ENCODE measurements at regions not wholly inside any gene's neighbourhood (a gene's known extent, or its start where the extent isn't known, plus 50 kb on each side); places are given as distances from the start of the nearest gene placed in this dataset.

- DNase-seq = no peak
These were observed 348.8 kb upstream of the POU3F2 start for GRCh38 chr6:98485593-98485992.

GRCh38 chr6:98486057-98486456 lies 348.3 kb upstream of the POU3F2 start:
- DNase-seq = no peak

- no peak for DNase-seq
These were observed 346.8 kb upstream of the POU3F2 start for GRCh38 chr6:98487612-98488011.

- DNase-seq = no peak
These were observed 336.1 kb upstream of the POU3F2 start for GRCh38 chr6:98498144-98498775.

GRCh38 chr6:98498866-98499265 lies 335.5 kb upstream of the POU3F2 start:
- DNase-seq = no peak

DNA sequence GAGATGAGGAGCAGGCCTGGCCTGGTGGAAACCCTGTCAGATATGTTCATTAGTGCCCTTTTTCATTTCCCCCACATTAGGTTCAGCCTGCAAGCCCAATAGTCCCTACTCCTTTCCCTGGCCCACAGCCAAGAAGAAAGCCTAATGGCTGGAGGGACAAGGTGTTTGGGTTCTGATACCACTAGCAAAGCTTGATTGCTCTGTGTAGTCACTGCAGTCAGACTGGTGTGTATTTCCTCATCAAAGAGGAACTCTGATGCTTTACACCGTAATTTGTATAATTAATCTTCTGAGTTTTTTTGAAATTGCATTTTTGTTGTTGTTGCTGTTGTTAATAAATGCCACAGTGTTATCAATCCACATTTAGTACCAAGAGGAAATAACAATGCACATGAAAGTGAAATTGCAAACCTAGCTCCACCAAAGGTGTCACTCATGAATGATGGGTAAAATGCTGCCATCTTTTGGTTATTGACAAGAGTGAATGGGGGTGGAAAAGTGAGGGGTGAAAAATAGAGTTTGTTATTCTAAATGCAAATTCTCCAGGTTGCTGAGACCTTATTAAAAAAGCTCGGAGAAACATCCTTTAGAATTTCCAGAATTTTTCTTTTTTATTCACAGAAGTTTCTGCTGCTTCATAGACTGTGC lies 320.2 kb upstream of the POU3F2 start:
- no peak for DNase-seq

DNA sequence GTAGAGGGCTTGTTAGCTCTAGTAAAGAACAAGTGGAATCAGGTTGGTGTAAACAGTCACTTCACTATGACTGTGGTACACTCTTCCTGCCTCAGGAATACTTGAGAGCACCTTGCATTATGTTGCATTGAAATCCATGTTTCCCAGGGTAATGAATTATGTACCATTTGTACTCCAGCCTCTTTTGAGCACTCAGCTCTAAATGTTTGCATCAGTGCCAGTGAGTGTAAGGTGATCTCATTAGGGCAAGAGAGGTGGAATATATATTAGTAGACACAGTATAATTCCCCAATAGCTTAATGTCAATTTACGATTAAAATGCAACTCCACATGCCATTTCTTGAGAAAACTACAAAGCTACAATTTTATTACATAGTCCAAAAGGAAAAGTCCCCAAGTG lies 319.6 kb upstream of the POU3F2 start:
- no peak for DNase-seq

GRCh38 chr6:98516206-98516605 lies 318.2 kb upstream of the POU3F2 start:
- no peak for DNase-seq

DNA sequence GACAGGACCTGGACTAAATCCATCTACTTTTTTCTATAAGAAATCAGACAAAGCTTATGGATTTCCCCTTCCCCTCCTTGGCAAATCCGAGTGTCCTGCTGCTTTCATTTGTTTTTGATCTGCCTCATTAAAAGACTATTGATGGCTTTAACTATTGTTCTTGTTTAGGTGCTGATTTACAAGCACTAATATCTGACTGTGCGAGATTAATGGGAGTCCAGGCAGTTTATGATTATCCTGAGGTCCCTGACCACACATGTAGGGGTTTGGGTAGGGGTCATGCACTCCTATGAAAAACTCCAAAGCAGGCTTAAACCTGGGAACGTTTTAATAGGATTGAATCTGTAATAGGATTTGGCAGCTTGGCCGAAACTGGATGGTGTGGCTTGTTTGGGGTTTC lies 317.5 kb upstream of the POU3F2 start:
- no peak for DNase-seq

DNA sequence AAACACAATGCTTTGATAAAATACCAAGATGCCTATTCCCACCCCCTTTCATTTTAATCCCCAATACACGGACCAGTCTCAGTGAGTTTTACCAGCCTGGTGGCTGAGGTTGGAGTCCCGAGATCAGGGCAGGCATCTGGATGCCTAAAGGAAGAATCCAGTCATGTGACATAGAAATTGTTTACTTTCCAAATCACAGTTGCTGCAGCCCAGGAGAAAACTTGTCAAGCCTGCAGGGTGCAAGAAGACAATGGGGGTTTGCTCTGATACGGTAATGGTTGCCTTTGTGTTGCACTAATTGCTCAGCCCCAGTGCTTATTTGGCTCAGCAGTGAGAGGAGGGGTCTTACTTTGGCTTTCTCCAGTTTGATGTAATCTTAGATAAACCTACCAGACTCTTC lies 308.5 kb upstream of the POU3F2 start:
- DNase-seq = no peak

GRCh38 chr6:98526465-98526864 lies 307.9 kb upstream of the POU3F2 start:
- no peak for DNase-seq

GRCh38 chr6:98529364-98529763 lies 305.0 kb upstream of the POU3F2 start:
- DNase-seq = no peak

GRCh38 chr6:98530732-98531131 lies 303.6 kb upstream of the POU3F2 start:
- no peak for DNase-seq

GRCh38 chr6:98532004-98532403 lies 302.4 kb upstream of the POU3F2 start:
- no peak for DNase-seq

DNA sequence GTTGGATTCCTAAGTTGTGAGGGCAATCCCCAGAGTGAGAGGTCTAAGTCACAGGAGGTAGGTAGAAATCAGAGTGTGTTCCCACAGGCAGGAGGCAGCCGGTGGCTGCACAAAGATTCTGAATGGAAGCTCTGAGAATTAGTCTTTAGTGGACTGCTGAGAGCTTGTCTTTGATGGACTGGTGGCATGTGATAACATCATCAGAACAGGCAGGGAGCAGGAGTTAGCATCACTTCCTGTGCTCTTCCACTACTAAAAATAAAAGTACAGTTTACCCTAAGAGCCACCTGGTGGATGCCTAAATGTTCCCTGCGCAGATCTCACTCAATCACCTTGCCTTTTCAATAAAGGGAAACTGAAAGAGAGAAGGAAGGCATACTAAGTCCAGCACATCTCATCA lies 294.6 kb upstream of the POU3F2 start:
- no peak for DNase-seq

DNA sequence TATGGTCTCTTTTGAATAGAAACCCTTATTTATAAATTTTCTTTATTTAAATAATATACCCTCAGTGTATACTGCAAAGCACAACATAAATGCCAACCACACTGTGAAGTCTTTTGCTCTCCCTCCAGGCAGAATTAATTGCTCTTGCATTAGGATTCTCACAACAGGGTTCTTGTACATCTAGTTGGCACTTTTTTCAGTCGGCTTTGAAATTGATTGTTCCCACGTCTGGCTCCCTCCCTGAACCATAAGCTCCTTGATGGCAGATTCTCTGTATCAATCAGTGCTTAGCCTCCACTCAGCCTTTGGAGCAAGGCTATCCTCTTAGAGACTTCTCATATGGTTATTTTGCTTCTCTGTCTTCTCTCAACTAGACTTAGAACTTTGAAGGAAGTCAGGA lies 288.0 kb upstream of the POU3F2 start:
- DNase-seq = no peak

DNA sequence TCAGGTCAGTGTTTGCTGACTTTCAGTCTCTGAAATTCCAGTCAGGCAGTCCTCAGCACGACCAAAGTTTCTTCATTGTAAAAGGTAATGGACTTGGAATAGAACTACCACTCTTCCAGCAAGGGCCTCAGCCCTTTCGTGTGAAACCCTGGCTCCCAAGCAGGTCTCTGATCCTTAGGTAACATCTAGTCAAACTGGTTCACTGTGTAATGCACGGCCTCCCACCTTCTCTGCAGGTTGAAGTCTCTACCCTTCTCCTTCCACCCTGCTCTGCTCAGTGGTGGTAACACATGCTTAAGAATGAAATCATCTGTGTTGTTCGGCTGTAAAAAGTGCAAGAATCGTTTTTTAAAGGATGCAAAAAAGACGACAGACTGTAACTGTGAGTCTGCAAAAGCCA lies 287.2 kb upstream of the POU3F2 start:
- no peak for DNase-seq

- DNase-seq = no peak
These were observed 286.7 kb upstream of the POU3F2 start for GRCh38 chr6:98547634-98548033.

- DNase-seq = no peak
These were observed 286.1 kb upstream of the POU3F2 start for GRCh38 chr6:98548301-98548700.

- no peak for DNase-seq
These were observed 274.0 kb upstream of the POU3F2 start for GRCh38 chr6:98560418-98560817.

DNA sequence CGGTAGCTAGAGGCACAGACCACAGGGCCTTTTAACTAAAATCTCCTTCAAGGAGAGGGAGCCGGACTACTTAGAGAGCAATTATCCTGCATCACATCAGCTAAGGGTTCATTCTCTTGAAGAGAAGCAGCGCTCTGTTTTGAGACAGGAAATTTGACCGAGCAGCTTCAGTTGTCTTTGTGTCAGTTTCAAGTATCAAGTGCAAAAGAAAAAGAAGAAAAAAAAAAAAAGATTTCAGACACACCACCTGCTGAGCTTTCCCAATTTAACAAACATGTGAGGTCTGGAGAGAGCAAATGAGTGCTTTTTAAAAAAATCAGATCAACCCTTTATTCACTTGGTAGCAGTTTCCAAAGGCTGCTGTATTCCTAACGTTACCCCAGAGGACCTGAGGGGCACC lies 273.5 kb upstream of the POU3F2 start:
- DNase-seq = no peak

GRCh38 chr6:98566126-98566525 lies 268.2 kb upstream of the POU3F2 start:
- DNase-seq = no peak

- no peak for DNase-seq
These were observed 261.8 kb upstream of the POU3F2 start for GRCh38 chr6:98572579-98572978.

DNA sequence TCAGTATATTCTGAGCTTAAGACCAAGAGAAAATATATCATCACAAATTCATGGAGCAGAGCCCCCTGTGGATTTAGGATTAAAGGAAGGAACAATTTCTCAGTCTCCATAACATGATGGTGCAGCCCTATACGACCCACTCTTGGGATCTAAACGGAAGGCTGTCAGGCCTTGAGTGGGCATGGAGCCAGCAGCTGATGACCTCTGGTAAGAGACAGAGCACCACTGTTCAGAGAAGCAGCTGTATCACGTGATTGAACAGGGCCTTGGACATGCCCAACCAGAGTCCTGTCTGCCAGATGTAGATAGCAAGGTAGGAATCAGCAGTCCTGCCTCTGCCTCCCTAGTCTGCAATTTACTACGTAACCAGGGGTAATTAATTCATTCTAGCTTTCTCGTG lies 259.4 kb upstream of the POU3F2 start:
- no peak for DNase-seq

- DNase-seq = no peak
These were observed 257.6 kb upstream of the POU3F2 start for GRCh38 chr6:98576791-98577190.

Measured in activated CD4-positive, alpha-beta T cell treated with anti-CD3 and anti-CD28 coated beads for 1 hour (primary cell).